HUES64 (cell line): ENCODE measurements at regions not wholly inside any gene's neighbourhood (a gene's known extent, or its start where the extent isn't known, plus 50 kb on each side); places are given as distances from the start of the nearest gene placed in this dataset.
"Not testable (repeated sequence)": the region's sequence is repeated elsewhere in the genome, so short reads cannot be mapped to it uniquely, and the experiment has no call there.

ENCODE experiments used
- H3K27ac ChIP-seq: 2 replicates; pipeline ENCODE4 v1.7.0; 2013; ENCODE audit warnings: low read depth, low read length, inconsistent platforms
- H3K27me3 ChIP-seq: 2 replicates; pipeline ENCODE4 v1.6.1; 2013; ENCODE audit warnings: mild to moderate bottlenecking, low read length; ENCODE audit not compliant: insufficient read depth
- H3K36me3 ChIP-seq: 2 replicates; pipeline ENCODE4 v1.6.1; 2013; ENCODE audit warnings: mild to moderate bottlenecking, low read length; ENCODE audit not compliant: insufficient read depth
- H3K4me1 ChIP-seq: 2 replicates; pipeline ENCODE4 v1.6.1; 2013; ENCODE audit warnings: mild to moderate bottlenecking, low read length, moderate library complexity; ENCODE audit not compliant: insufficient read depth
- H3K4me3 ChIP-seq: 2 replicates; pipeline ENCODE4 v1.5.1; 2013; ENCODE audit warnings: mild to moderate bottlenecking, low read length, moderate library complexity
- H3K9ac ChIP-seq: 2 replicates; pipeline ENCODE4 v1.6.1; 2013; ENCODE audit warnings: mild to moderate bottlenecking, low read depth, low read length
- H3K9me3 ChIP-seq: 2 replicates; pipeline ENCODE4 v1.6.1; 2013; ENCODE audit warnings: low read depth, low read length; ENCODE audit not compliant: insufficient read depth
- WGBS: fragments of 150-250, 120-280 bp; methylation state at CpG from one replicate; pipeline ENCODE4 v1.1.7; 2013; ENCODE audit warnings: missing lambda C conversion rate; 5-methylcytosine and 5-hydroxymethylcytosine counted together

GRCh38 chr13:65679240-65679639 is 1550.9 kb downstream of the PCDH9 start:
- Histone ChIP-seq H3K4me1 (no peaks in the 10 kb centered on the region), H3K36me3 (no peaks in the 10 kb centered on the region), H3K27ac (no peak overlapping the region), H3K9ac (no peak overlapping the region), H3K9me3 (no peaks in the 10 kb centered on the region), H3K4me3 (no peak overlapping the region), H3K27me3 (no peaks in the 10 kb centered on the region)
- 95% methylated on average over 1 of the region's 1 CpG for WGBS

- 55% methylated on average over 1 of the region's 1 CpG for whole genome bisulfite sequencing
- H3K4me3 ChIP-seq, result no peak overlapping the region
- H3K9me3 ChIP-seq, result no peaks in the 10 kb centered on the region
- H3K36me3 ChIP-seq, result no peaks in the 10 kb centered on the region
- H3K27ac ChIP-seq, result no peak overlapping the region
- H3K27me3 ChIP-seq, result no peaks in the 10 kb centered on the region
- H3K9ac ChIP-seq, result no peak overlapping the region
- H3K4me1 ChIP-seq, result no peaks in the 10 kb centered on the region
These were observed 1552.2 kb downstream of the PCDH9 start for GRCh38 chr13:65677906-65678305.

GRCh38 chr13:65675383-65675782 is 1554.8 kb downstream of the PCDH9 start:
- H3K9ac ChIP-seq, H3K27ac ChIP-seq, H3K27me3 ChIP-seq, H3K36me3 ChIP-seq, H3K9me3 ChIP-seq, H3K4me3 ChIP-seq, H3K4me1 ChIP-seq: not testable (repeated sequence)
- WGBS, result 90% methylated on average over 5 of the region's 5 CpGs

- Histone ChIP-seq H3K27me3 (no peaks in the 10 kb centered on the region), H3K4me3 (no peak overlapping the region), H3K9ac (no peak overlapping the region), H3K9me3 (peaks cover 5% of the 10 kb centered on the region; the same call in 1 of the 2 replicates), H3K36me3 (no peaks in the 10 kb centered on the region), H3K4me1 (no peaks in the 10 kb centered on the region), H3K27ac (no peak overlapping the region)
- WGBS, result 100% methylated on average over 3 of the region's 6 CpGs
These were observed 1560.0 kb downstream of the PCDH9 start for GRCh38 chr13:65670014-65670625.

- Histone ChIP-seq H3K4me1 (no peaks in the 10 kb centered on the region), H3K4me3 (no peak overlapping the region), H3K27me3 (no peaks in the 10 kb centered on the region), H3K36me3 (no peaks in the 10 kb centered on the region), H3K9me3 (no peaks in the 10 kb centered on the region), H3K27ac (no peak overlapping the region), H3K9ac (no peak overlapping the region)
- WGBS, result 80% methylated on average over 1 of the region's 1 CpG
These were observed 1569.4 kb downstream of the PCDH9 start for GRCh38 chr13:65660731-65661130.

GRCh38 chr13:65656740-65657329 is 1573.3 kb downstream of the PCDH9 start:
- Histone ChIP-seq H3K9me3 (no peaks in the 10 kb centered on the region), H3K27ac (no peak overlapping the region), H3K36me3 (no peaks in the 10 kb centered on the region), H3K4me3 (no peak overlapping the region), H3K27me3 (no peaks in the 10 kb centered on the region), H3K4me1 (no peaks in the 10 kb centered on the region), H3K9ac (no peak overlapping the region)
- 67% methylated on average over 1 of the region's 1 CpG for WGBS

GRCh38 chr13:65653613-65654012 is 1576.5 kb downstream of the PCDH9 start:
- WGBS, result 81% methylated on average over 2 of the region's 2 CpGs
- no peaks in the 10 kb centered on the region for H3K27me3 ChIP-seq
- no peaks in the 10 kb centered on the region for H3K9me3 ChIP-seq
- no peak overlapping the region for H3K27ac ChIP-seq
- H3K4me3 ChIP-seq, result no peak overlapping the region
- no peaks in the 10 kb centered on the region for H3K36me3 ChIP-seq
- H3K9ac ChIP-seq, result no peak overlapping the region
- no peaks in the 10 kb centered on the region for H3K4me1 ChIP-seq

- 79% methylated on average over 4 of the region's 5 CpGs for WGBS
- no peak overlapping the region for H3K4me3 ChIP-seq
- no peak overlapping the region for H3K9ac ChIP-seq
- no peaks in the 10 kb centered on the region for H3K27me3 ChIP-seq
- H3K4me1 ChIP-seq, result no peaks in the 10 kb centered on the region
- H3K9me3 ChIP-seq, result no peaks in the 10 kb centered on the region
- H3K27ac ChIP-seq, result no peak overlapping the region
- H3K36me3 ChIP-seq, result no peaks in the 10 kb centered on the region
These were observed 1579.8 kb downstream of the PCDH9 start for GRCh38 chr13:65650321-65650720.

- Histone ChIP-seq H3K27ac (no peak overlapping the region), H3K9ac (no peak overlapping the region), H3K27me3 (no peaks in the 10 kb centered on the region), H3K4me3 (no peak overlapping the region), H3K4me1 (no peaks in the 10 kb centered on the region), H3K9me3 (no peaks in the 10 kb centered on the region), H3K36me3 (no peaks in the 10 kb centered on the region)
- 86% methylated on average over 3 of the region's 4 CpGs for WGBS
These were observed 1587.1 kb downstream of the PCDH9 start for GRCh38 chr13:65642996-65643395.

- Histone ChIP-seq H3K27me3 (no peaks in the 10 kb centered on the region), H3K4me1 (no peaks in the 10 kb centered on the region), H3K4me3 (no peak overlapping the region), H3K36me3 (no peaks in the 10 kb centered on the region), H3K9me3 (no peaks in the 10 kb centered on the region), H3K9ac (no peak overlapping the region), H3K27ac (no peak overlapping the region)
These were observed 1587.8 kb downstream of the PCDH9 start for GRCh38 chr13:65642301-65642700.

GRCh38 chr13:65638572-65639168 is 1591.5 kb downstream of the PCDH9 start:
- Histone ChIP-seq H3K4me1 (no peaks in the 10 kb centered on the region), H3K9ac (no peak overlapping the region), H3K36me3 (no peaks in the 10 kb centered on the region), H3K27me3 (no peaks in the 10 kb centered on the region), H3K27ac (no peak overlapping the region), H3K9me3 (no peaks in the 10 kb centered on the region), H3K4me3 (no peak overlapping the region)
- 24% methylated on average over 2 of the region's 2 CpGs for WGBS
